NCI-H524 (cell line): ENCODE measurements at regions not wholly inside any gene's neighbourhood (a gene's known extent, or its start where the extent isn't known, plus 50 kb on each side); places are given as distances from the start of the nearest gene placed in this dataset.

Experiments used
- DNase-seq, 2 experiments: peaks; one replicate each; lab custom pipeline; 2025; lab: John Stamatoyannopoulos, UW

- DNase-seq: no peak
Observed at GRCh38 chr1:173400387-173400995, 76.6 kb upstream of the PRDX6 start.

GRCh38 chr1:173403996-173404395, 73.1 kb upstream of the PRDX6 start:
- no peak for DNase-seq

DNA sequence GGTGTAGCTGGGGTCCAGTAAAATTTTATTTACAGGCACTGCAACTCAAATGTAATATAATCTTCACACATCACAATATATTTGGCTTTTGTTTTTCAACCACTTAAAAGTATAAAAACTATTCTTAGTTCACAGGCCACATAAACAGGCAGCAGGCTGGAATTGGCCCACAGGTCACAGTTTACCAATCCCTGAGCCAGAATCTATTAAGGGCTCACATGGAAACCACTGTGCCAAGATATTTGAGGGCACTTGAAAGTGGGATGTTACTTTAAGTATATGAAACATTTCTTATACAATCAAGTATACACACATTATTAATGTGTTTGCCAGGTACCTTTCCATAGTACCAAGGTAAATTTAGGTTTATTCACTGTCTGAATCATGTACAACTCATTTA, 71.9 kb upstream of the PRDX6 start:
- no peak for DNase-seq

GRCh38 chr1:173405834-173406233, 71.3 kb upstream of the PRDX6 start:
- no peak for DNase-seq

DNA sequence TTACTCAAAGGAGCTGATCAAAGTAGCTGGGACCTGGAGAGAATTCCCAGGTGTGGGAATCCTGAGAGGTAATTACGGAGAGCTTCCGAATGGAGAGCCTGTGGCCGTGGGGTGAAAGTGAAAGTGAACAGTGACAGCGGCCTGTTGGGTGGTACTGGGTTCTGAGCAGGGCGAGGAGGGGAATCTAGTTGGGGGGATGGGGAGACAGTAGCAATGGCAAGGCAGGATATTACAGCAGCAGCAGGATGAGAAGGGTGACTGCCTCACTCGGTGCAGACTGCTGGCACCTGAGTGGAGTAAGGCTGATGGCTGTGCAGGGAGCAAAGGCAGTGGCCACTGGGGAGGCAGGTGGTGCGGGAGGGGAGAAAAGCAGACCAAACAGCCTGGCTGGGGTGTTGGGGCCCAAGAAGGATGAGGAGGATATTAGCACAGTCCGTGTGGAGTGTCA, 70.3 kb upstream of the PRDX6 start:
- no peak for DNase-seq

- DNase-seq: no peak
Observed at GRCh38 chr1:173407846-173408245, 69.3 kb upstream of the PRDX6 start.

GRCh38 chr1:173408886-173409285, 68.2 kb upstream of the PRDX6 start:
- no peak for DNase-seq

DNA sequence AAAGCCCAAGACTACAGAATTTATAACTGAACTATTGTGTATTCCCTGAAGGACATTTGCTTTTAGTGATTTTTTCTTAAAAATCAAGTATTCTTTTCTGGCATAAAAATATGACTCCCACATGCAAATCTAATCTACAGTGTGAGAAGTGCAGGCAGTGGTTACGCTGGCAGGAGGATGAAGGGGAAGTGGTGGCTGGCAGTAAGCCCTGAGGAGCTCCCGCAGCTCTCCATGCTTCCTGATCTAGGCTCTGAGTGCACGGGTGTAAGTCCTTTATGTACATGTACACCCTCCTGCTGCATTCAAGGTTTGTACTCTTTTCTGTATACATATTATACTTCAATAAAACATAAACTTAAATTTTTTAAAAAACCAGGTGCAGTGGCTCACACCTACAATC, 67.5 kb upstream of the PRDX6 start:
- no peak for DNase-seq

DNA sequence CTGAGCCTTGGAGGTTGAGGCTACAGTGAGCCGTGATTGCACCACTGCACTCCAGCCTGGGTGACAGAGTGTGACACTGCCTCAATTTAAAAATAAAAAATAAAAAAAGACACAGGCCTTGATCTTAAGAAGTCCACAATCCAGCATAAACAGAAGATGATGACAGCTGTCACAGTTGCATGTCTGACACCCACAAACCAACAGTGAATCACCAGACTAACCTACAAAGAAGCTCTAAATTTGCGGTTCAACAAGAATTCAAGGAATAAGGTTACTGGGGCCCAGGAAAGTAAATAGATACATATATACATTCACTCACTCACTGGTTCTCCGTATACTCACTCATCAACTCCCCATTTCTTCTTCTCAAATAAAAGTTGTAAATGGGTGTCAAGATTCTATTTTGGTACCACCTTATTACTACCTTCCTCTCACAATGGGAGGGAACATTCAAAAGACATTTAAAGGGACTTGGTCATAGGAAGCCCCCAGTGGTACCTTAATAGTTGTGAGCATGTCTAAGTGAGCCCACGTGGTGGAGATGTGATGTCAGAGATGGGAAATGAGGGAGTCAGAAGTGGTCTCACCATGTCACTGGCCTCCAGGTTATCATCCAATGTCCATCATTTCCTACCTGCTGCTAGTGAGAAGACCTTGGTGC, 66.9 kb upstream of the PRDX6 start:
- DNase-seq: no peak

DNA sequence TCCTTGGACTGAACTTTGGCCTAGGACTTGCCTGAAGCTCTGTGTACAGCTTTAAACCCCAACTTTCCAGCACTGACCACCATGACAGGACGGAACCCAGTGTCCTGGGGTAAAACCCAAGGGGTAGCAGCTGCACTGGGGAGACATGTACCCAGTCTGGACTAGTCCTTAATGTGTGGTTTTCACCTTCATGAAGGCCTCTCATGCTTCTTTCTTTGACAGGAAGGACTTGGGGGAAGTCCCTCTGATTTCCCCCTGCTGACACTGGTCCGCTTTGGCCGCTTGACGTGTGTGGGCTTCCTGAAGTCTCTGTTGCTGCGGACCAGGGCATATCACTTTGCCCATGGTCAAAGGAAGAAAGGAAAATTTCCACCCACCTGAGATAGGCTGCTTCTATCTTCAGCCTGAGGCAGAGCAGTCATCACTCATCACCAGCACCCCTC, 66.3 kb upstream of the PRDX6 start:
- no peak for DNase-seq

DNA sequence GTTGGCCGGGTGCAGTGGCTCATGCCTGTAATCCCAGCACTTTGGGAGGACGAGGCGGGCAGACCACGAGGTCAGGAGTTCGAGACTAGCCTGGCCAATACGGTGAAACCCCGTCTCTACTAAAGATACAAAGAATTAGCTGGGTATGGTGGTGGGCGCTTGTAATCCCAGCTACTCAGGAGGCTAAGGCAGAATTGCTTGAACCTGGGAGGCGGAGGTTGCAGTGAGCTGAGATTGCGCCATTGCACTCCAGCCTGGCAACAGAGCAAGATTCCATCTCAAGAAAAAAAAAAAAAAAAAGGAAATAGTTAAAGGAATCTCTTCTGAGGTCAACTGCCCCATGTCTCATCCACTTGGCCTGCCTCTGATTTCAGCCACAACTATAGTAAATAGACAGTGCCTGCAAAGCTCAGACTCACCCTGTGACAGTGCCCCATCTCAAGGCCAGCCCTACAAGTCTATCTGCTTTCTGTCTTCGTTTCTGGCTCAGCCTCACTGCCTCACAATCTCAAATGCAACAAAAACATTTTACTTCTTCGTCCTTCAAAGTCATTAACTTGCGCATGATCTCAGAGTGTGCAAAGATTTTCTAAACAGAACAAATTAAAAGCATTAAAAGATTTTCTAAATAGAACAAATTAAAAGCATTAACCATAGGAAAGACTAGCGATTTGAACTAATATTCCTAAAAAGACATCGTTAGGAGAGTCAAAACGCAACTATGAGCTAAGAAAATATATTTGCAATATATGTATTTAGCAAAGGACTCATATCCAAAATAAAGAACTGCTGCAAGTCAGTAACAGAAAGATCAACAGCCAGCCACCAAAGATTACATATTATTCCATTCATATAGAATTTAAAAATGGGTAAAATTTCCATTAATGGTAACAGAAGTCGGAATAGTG, 65.0 kb upstream of the PRDX6 start:
- DNase-seq: no peak

- no peak for DNase-seq
Observed at GRCh38 chr1:173413271-173413707, 63.8 kb upstream of the PRDX6 start.

DNA sequence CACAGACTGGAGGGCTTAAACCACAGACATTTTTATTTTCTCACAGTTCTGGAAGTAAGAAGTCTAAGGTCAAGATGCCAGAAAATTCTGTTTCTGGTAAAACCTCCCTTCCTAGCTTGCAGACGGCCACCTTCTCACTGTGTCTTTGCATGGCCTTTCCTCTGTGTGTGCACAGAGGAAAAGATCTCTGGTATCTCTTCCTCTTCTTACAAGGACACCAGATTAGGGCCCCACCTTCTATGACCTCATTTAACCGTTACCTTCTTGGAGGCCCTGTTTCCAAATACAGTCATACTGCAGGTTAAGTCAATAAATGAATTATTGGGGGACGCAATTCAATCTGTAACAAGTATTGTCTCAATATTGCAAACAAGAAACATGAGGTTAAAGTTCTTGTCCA, 63.0 kb upstream of the PRDX6 start:
- no peak for DNase-seq

- DNase-seq: no peak
Observed at GRCh38 chr1:173414539-173415226, 62.5 kb upstream of the PRDX6 start.

GRCh38 chr1:173415490-173415889, 61.6 kb upstream of the PRDX6 start:
- DNase-seq: no peak

DNA sequence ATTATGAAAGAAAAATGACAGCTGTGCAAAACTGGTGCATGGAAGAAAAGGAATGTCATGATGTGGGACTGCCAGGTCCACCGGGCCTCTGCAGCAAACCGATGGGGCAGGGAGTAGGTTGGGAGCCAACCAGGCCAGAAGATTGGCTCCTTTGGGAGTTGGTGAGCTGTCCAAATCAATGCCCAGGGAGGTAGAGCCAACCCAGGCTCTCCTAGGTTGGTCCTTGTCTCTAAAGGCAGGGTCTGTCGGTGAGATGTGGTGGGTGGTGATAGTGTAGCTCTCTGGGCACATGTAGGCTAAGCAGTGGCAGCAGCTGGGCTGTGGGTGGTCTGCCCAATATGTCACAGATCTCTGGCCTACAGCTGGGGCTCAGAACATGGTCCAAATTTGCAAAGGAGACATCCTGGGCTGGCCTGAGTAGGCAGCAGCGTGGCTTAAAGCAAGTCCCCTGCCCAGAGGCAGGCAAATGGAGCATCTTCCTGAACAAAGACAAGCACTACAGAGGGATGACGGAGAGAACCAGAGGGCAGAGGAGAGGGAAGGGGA, 61.2 kb upstream of the PRDX6 start:
- no peak for DNase-seq

DNA sequence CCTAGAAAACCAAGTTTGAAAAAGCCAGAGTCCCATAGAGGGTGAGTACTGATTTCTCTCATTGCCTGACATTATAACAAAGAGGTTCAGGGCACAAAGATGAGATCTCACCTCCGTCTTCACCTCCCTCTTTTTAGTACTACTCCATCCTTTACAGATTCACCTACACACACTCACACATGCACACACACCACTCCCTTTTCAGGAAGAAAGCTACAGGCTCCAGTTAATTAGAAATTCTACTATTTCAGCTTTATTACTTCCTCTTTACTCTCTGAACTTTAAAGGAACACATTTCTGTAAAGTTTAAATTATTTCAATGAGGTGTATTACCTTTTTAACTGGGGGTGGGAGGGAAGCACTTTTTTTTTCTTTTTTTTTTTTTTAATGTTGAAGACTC, 59.6 kb upstream of the PRDX6 start:
- no peak for DNase-seq

DNA sequence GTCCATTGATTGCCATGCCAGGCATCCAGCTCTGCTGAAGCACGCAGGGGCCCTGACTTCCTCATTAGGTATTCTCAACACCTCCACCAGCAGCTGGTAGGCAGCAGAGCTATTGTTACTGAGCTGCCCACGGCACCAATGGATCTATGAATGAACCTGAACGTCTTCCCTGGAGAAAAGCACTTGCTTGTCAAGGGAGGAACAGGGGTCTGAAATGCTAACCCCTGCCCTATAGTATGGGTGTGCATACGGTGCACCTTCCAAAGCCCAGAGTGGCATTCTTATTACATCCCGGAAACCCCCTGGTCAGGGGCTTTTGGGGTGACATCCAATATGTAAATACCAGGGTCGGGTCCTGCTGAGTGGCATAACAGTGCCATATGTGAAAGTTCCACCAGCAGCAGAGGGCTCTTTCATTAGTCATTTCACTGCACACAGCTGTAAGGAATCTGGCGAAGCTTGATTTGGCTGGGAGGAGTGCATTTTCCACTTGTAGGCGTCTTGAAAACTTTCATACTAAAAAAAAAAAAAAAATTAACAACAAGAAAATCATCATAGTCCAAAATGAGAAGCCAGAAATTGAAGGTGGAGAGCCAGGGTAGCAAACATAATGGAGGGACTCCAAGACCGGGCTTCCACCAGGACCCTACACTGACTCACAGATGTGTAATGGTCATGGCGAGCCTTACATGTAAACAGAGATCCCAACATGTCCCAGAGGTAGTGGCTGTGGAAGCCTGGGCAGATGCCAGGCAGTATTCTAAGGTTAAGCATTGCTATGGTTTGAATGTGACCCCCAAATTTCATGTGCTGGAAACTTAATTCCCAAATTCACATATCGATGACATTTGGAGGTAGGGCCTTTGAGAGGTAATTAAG, 58.8 kb upstream of the PRDX6 start:
- DNase-seq: no peak

DNA sequence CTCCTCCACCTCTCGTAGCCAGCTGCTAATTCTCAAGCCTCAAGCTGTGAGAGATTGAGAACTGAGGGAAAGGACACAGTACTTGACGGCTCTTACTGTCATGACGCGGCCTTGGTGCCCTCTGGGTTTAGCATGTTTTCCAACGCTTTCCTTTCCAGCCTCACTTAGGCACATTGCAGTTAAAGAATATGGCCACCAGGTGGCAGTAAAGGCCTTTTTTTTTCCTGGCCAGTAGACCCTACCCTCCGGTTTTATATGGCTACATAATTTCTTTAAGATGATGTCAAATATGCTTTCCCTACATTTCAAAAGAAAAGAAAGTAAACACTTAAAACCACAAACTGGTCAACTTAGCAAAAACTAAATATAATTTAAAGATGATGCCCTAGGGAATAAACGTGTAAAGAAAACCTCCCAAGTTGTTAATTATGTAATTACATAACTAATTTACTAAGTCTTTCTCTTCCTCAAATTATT, 56.8 kb upstream of the PRDX6 start:
- peak; percentile 67 to 77 for DNase-seq

DNA sequence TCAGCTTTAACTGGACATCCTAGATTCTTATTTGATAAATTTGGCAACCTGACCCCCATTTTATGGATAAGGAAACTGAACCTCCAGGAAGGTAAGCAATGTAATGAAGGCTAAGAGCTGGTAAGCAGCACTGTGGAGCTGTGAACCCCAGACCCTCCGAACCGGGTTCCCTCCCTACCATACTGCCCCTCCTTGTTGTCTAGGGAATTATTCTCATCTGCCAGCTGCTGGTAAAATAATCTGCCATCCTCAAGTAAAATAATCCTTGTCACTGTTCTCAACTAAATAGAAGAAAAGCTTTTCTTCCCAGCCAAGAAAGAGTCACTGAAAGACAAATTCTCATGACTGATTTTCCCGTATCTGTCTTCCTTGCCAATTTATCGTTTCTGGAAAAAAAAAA, 55.8 kb upstream of the PRDX6 start:
- peak; percentile 4 to 56 for DNase-seq

- DNase-seq: no peak
Observed at GRCh38 chr1:173421789-173422188, 55.3 kb upstream of the PRDX6 start.
